ENCODE measurements at regions not wholly inside any gene's neighbourhood (a gene's known extent, or its start where the extent isn't known, plus 50 kb on each side); places are given as distances from the start of the nearest gene placed in this dataset.

DNA sequence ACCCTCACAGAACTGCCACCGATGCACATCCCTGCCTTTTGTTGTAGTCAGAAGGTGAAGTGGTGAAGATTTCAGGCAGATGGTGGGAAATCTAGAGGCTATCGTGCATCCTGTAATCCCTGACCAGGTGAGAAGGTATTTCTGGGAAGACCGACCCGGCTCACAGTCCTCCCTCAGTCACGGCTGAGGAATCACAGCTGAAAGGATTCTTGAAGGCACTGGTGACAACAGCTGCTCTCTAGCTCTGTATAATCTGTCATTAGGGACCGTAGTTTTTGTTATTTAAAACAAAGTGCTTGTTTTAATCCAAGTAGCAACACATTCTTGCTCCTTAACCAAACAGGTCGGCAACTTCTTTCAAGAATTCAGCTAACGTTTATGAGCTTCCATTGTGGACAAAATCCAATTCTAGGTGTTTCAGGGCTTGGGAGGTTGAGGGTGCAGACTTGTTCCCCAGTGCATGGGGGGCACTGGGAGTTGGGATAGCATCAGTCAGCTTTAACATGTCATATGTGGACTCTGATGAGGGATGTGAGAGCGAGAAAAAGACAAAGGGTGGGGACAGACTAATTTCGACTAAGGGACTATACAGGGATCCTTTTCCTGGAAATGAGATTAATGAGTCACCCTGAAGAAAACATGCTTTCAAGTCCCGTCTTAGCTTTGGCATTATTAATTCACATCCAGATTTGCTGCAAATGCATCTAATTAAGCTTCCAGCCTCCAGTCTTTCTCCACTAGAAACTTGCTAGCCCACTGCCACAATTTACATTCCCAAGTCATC lies 141.0 kb upstream of the RASGRP1 start:
- H3K27me3 ChIP-seq = no peaks in the 10 kb centered on the region
- peaks cover under 1 to 40% (median 23%) of the 10 kb centered on the region in 4 donors for H3K4me1 ChIP-seq
- in situ Hi-C loops (cut with MboI; ENCODE audit: low pct_ligation_motif_present in 1 of 4, low pct_unique_long_range_greater_than_20kb in 1 of 4, low sequenced_read_pairs in 3 of 4) = loop anchor here (10.0 to 25.0 kb wide), 4 partner anchors 282 to 1057 kb away; partner anchors contain the start of gene THBS1 (in 4 of the 4)
- 39 to 41% methylated on average over 6 to 11 of the region's 11 CpGs for WGBS, 2 donors (ENCODE audit: low coverage in 1 of 2)
- no peak overlapping the region for H3K4me3 ChIP-seq
- TF ChIP-seq POLR2A (IDR thresholded peaks at IDR 0.05) (no peak), POLR2AphosphoS5 (IDR thresholded peaks at IDR 0.05) (no peak), EP300 (IDR thresholded peaks at IDR 0.05; ENCODE audit: low read depth) (no peak)
- TF ChIP-seq, protein P1, sequence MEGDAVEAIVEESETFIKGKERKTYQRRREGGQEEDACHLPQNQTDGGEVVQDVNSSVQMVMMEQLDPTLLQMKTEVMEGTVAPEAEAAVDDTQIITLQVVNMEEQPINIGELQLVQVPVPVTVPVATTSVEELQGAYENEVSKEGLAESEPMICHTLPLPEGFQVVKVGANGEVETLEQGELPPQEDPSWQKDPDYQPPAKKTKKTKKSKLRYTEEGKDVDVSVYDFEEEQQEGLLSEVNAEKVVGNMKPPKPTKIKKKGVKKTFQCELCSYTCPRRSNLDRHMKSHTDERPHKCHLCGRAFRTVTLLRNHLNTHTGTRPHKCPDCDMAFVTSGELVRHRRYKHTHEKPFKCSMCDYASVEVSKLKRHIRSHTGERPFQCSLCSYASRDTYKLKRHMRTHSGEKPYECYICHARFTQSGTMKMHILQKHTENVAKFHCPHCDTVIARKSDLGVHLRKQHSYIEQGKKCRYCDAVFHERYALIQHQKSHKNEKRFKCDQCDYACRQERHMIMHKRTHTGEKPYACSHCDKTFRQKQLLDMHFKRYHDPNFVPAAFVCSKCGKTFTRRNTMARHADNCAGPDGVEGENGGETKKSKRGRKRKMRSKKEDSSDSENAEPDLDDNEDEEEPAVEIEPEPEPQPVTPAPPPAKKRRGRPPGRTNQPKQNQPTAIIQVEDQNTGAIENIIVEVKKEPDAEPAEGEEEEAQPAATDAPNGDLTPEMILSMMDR (IDR thresholded peaks at IDR 0.05) = no peak
- no peak overlapping the region for H3K27ac ChIP-seq
- no peaks in the 10 kb centered on the region for H3K36me3 ChIP-seq
- no peak for DNase-seq
- intact Hi-C loops (cut with DNase I; ENCODE audit: low total_unique reads) = loop anchor here (10.0 kb wide), 1 partner anchor 1059 kb away; no protein-coding TSS in a partner anchor
- no peaks in the 10 kb centered on the region for H3K9me3 ChIP-seq

DNA sequence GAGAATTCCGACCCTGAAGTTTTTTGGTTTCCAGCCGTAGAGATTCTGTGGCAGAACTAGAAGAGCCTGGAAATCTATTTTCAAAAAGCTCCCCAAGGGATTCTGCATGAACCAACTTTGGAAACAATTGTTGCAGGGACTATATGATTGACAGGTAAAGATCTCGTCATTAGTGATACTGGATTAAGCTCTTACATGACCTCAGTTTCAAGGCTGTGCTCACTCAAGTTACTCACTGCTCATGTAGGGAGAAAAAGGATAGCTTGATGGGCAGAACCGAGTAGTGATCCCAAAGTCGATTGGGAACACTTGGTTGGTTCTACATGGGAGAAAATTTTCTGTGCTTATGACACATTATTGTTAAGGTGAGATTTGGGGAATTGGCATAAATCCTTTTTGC lies 142.3 kb upstream of the RASGRP1 start:
- H3K9me3 ChIP-seq = no peaks in the 10 kb centered on the region
- no peak overlapping the region for H3K4me3 ChIP-seq
- no peaks in the 10 kb centered on the region for H3K36me3 ChIP-seq
- H3K27me3 ChIP-seq = no peaks in the 10 kb centered on the region
- peaks cover 0 to 27% (median 14%) of the 10 kb centered on the region in 4 donors for H3K4me1 ChIP-seq
- in situ Hi-C loops (cut with MboI; ENCODE audit: low pct_ligation_motif_present in 1 of 4, low pct_unique_long_range_greater_than_20kb in 1 of 4, low sequenced_read_pairs in 3 of 4) = loop anchor here (10.0 to 25.0 kb wide), 4 partner anchors 280 to 1055 kb away; partner anchors contain the start of gene THBS1 (in 4 of the 4)
- DNase-seq = no peak
- H3K27ac ChIP-seq = no peak overlapping the region
- 56 to 74% methylated on average over 4 to 5 of the region's 5 CpGs for WGBS, 2 donors (ENCODE audit: low coverage in 1 of 2)
- TF ChIP-seq POLR2AphosphoS5 (IDR thresholded peaks at IDR 0.05) = no peak
- no peak for TF ChIP-seq EP300 (IDR thresholded peaks at IDR 0.05; ENCODE audit: low read depth)
- TF ChIP-seq, protein P1 (IDR thresholded peaks at IDR 0.05) = no peak
- TF ChIP-seq POLR2A (IDR thresholded peaks at IDR 0.05) = no peak
- intact Hi-C loops (cut with DNase I; ENCODE audit: low total_unique reads) = loop anchor here (10.0 kb wide), 1 partner anchor 1058 kb away; no protein-coding TSS in a partner anchor

DNA sequence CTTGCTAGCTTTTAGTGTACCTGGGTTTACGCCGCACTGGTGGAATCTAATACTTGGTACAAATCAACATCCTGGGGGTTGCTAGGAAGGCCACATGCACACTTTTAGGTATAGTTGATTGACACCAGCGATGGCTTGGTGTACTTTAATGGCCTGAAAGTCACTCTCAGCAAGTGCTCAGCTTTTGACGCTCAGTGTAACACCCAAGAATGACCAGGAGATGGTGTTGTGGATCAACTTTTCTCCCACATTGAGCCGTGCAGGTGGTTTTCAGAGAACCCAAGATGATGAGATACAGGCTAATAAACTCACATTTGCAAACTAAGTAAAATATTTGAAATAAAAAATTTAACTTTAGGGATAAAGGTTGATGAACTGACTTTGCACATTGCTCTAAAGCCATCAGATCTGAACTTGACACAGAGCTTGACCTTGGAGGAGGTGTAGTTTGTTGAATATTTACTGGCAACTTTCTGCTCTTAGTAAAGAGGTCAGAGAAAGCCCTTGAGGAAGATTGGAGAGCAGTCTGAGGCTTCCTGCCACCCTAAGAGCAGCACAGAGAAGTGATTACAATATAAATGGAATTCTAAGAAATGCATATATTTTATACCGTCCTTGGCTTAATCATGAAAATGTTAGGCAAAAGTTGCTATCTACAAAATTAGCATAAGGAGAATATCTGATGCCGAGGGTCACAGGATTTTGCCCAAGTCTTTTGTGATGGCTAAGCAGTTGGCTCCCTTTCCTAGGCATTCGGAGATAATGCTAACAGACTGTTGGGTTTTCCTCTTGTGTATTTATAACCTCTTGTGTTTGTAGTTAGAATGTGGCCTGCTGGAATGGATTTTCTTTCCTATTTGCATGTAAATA lies 143.4 kb upstream of the RASGRP1 start:
- TF ChIP-seq, protein P1 (IDR thresholded peaks at IDR 0.05) = peak; percentile 65 to 85 (median 75)
- no peak for TF ChIP-seq POLR2AphosphoS5 (IDR thresholded peaks at IDR 0.05)
- H3K9me3 ChIP-seq = no peaks in the 10 kb centered on the region
- H3K27me3 ChIP-seq = no peaks in the 10 kb centered on the region
- no peak overlapping the region for H3K4me3 ChIP-seq
- no peaks in the 10 kb centered on the region for H3K36me3 ChIP-seq
- intact Hi-C loops (cut with DNase I; ENCODE audit: low total_unique reads) = loop anchor here (10.0 kb wide), 1 partner anchor 1057 kb away; no protein-coding TSS in a partner anchor
- H3K27ac ChIP-seq = peak overlapping the region; percentile 7 to 49 (median 17)
- peaks cover 0 to 21% (median 9%) of the 10 kb centered on the region in 4 donors for H3K4me1 ChIP-seq
- in situ Hi-C loops (cut with MboI; ENCODE audit: low pct_ligation_motif_present in 1 of 4, low pct_unique_long_range_greater_than_20kb in 1 of 4, low sequenced_read_pairs in 3 of 4) = loop anchor here (10.0 to 25.0 kb wide), 4 partner anchors 279 to 1054 kb away; partner anchors contain the start of gene THBS1 (in 4 of the 4)
- 54 to 63% methylated on average over 4 to 8 of the region's 8 CpGs for WGBS, 2 donors (ENCODE audit: low coverage in 1 of 2)
- peak; percentile 38 for DNase-seq

Measured in transverse colon (tissue), 4 donors.